H1 (cell line): ENCODE measurements at regions not wholly inside any gene's neighbourhood (a gene's known extent, or its start where the extent isn't known, plus 50 kb on each side); places are given as distances from the start of the nearest gene placed in this dataset.

Experiments
- CTCF ChIA-PET: fragments of 300-600 bp; sonication (Branson Sonifier 250); formaldehyde crosslinking; loops from one replicate; lab custom pipeline; 2021; ENCODE audit not compliant: partially characterized antibody; lab: Charles Lee
- POLR2A ChIA-PET: fragments of 300-600 bp; sonication (Branson Sonifier 250); formaldehyde crosslinking; loops from one replicate; lab custom pipeline; 2021; ENCODE audit warnings: inconsistent platforms; ENCODE audit not compliant: partially characterized antibody; lab: Charles Lee
- DNase-seq, 2 experiments: peaks; one replicate each; pipeline versions ENCODE4 v3.0.0 to v3.0.0-alpha.2; 2010 to 2022; ENCODE audit warnings: low spot score in 2 of 2, low read depth in 1 of 2, mixed read lengths in 1 of 2
- FAIRE-seq: peaks from 2 replicates; lab custom pipeline; 2011; peaks lifted over from hg19 to GRCh38; lab: Jason Lieb, UNC
- H2AFZ ChIP-seq: 2 replicates; pipeline ENCODE4 v1.8.1; 2012; ENCODE audit warnings: low read length, inconsistent platforms
- H2AK5ac ChIP-seq: 2 replicates; pipeline ENCODE4 v1.6.1; 2013; ENCODE audit warnings: low read depth, low read length
- H2BK120ac ChIP-seq: replicated peaks from 2 replicates; pipeline ENCODE3; 2013; ENCODE audit warnings: low read depth, low read length, inconsistent platforms
- H2BK12ac ChIP-seq: 2 replicates; pipeline ENCODE4 v1.6.1; 2013; ENCODE audit warnings: low read depth, low read length
- H2BK15ac ChIP-seq: 2 replicates; pipeline ENCODE4 v1.6.1; 2013; ENCODE audit warnings: low read length
- H2BK20ac ChIP-seq: 2 replicates; pipeline ENCODE4 v1.6.1; 2013; ENCODE audit warnings: low read length
- H2BK5ac ChIP-seq: 2 replicates; pipeline ENCODE4 v1.6.1; 2013; ENCODE audit warnings: low read depth, low read length
- H3K14ac ChIP-seq: 2 replicates; pipeline ENCODE4 v1.6.1; 2013; ENCODE audit warnings: inconsistent platforms; ENCODE audit not compliant: insufficient read length
- H3K18ac ChIP-seq: 2 replicates; pipeline ENCODE4 v1.6.1; 2013; ENCODE audit warnings: low read length; ENCODE audit errors: extremely low read depth
- H3K23ac ChIP-seq: 2 replicates; pipeline ENCODE4 v1.6.1; 2013; ENCODE audit warnings: inconsistent platforms; ENCODE audit not compliant: insufficient read length
- H3K23me2 ChIP-seq: 2 replicates; pipeline ENCODE4 v1.6.1; 2013; ENCODE audit warnings: low read depth, low read length
- H3K27ac ChIP-seq: 2 replicates; pipeline ENCODE4 v1.6.1; 2011; ENCODE audit warnings: low read depth, low read length, inconsistent platforms
- H3K27me3 ChIP-seq, 4 experiments: replicated peaks in 1 of 4; 1 replicate in 1 of 4; 2 replicates in 3 of 4; pipeline versions ENCODE4 v1.6.1 to v1.8.1; 2011 to 2013; ENCODE audit warnings: low read length in 3 of 4, mild to moderate bottlenecking in 3 of 4, inconsistent platforms in 2 of 4, mixed read lengths in 2 of 4, moderate library complexity in 1 of 4; ENCODE audit not compliant: control insufficient read depth in 3 of 4, insufficient read depth in 3 of 4; ENCODE audit errors: extremely low read depth in 1 of 4
- H3K36me3 ChIP-seq, 4 experiments: 2 replicates each; pipeline versions ENCODE4 v1.6.1 to v1.8.1; 2011 to 2013; ENCODE audit warnings: mild to moderate bottlenecking in 4 of 4, low read length in 3 of 4, moderate library complexity in 2 of 4, control low read depth in 1 of 4, inconsistent platforms in 1 of 4; ENCODE audit not compliant: insufficient read depth in 4 of 4, control insufficient read depth in 2 of 4
- H3K4ac ChIP-seq: replicated peaks from 2 replicates; pipeline ENCODE3; 2013; ENCODE audit warnings: low read length, low read depth, mixed read lengths, inconsistent platforms; ENCODE audit not compliant: insufficient read length
- H3K4me1 ChIP-seq, 4 experiments: replicated peaks in 1 of 4; 1 replicate in 1 of 4; 2 replicates in 3 of 4; pipeline versions ENCODE4 v1.6.1 to v1.8.1; 2011 to 2013; ENCODE audit warnings: low read length in 3 of 4, inconsistent platforms in 2 of 4, mixed read lengths in 1 of 4; ENCODE audit not compliant: insufficient read depth in 4 of 4, control insufficient read depth in 3 of 4
- H3K4me2 ChIP-seq, 2 experiments: 2 replicates each; pipeline versions ENCODE4 v1.6.1 to v1.8.1; 2011 to 2013; ENCODE audit warnings: low read depth in 2 of 2, low read length in 2 of 2, control low read depth in 1 of 2, inconsistent platforms in 1 of 2, mild to moderate bottlenecking in 1 of 2; ENCODE audit not compliant: insufficient read depth in 1 of 2
- H3K4me3 ChIP-seq, 4 experiments: fragments of 200-600, 300-600 bp in 1 of 4; sonication (generic), shearing (Covaris generic), sonication (Bioruptor Twin) in 1 of 4; 2 replicates each; pipeline versions ENCODE4 v1.5.1 to v1.8.1; 2011 to 2016; ENCODE audit warnings: low read length in 4 of 4, low read depth in 3 of 4, control low read depth in 2 of 4, inconsistent platforms in 2 of 4, mild to moderate bottlenecking in 2 of 4, mixed read lengths in 1 of 4, moderate library complexity in 1 of 4; ENCODE audit not compliant: insufficient read depth in 2 of 4; ENCODE audit errors: extremely low read depth in 1 of 4
- H3K56ac ChIP-seq: replicated peaks from 2 replicates; pipeline ENCODE3; 2013; ENCODE audit warnings: low read depth, mild to moderate bottlenecking, mixed read lengths, low read length, inconsistent platforms; ENCODE audit not compliant: insufficient read length
- H3K79me1 ChIP-seq: 2 replicates; pipeline ENCODE4 v1.6.1; 2013; ENCODE audit warnings: low read depth, low read length, control low read depth
- H3K79me2 ChIP-seq, 2 experiments: 2 replicates each; pipeline versions ENCODE4 v1.6.1 to v1.8.1; 2012 to 2013; ENCODE audit warnings: low read length in 2 of 2, mild to moderate bottlenecking in 2 of 2, inconsistent platforms in 1 of 2; ENCODE audit not compliant: insufficient read depth in 2 of 2, control insufficient read depth in 1 of 2
- H3K9ac ChIP-seq, 4 experiments: replicated peaks in 1 of 4; 1 replicate in 1 of 4; 2 replicates in 3 of 4; pipeline versions ENCODE4 v1.6.1 to v1.8.1; 2011 to 2013; ENCODE audit warnings: low read depth in 3 of 4, low read length in 3 of 4, control low read depth in 2 of 4, mild to moderate bottlenecking in 2 of 4, moderate library complexity in 2 of 4, inconsistent platforms in 1 of 4; ENCODE audit errors: extremely low read depth in 1 of 4
- H3K9me3 ChIP-seq, 2 experiments: 2 replicates each; pipeline versions ENCODE4 v1.6.1 to v1.8.1; 2012 to 2013; ENCODE audit warnings: mild to moderate bottlenecking in 2 of 2, moderate library complexity in 2 of 2, control low read depth in 1 of 2, inconsistent platforms in 1 of 2, low read depth in 1 of 2, low read length in 1 of 2, mixed read lengths in 1 of 2; ENCODE audit not compliant: insufficient read depth in 2 of 2
- H4K20me1 ChIP-seq, 2 experiments: replicated peaks in 1 of 2; 2 replicates each; pipeline versions ENCODE3 to v1.8.1; 2011 to 2013; ENCODE audit warnings: inconsistent platforms in 2 of 2, low read length in 2 of 2, mild to moderate bottlenecking in 1 of 2; ENCODE audit not compliant: insufficient read depth in 2 of 2, control insufficient read depth in 1 of 2
- H4K5ac ChIP-seq: 2 replicates; pipeline ENCODE4 v1.6.1; 2013; ENCODE audit warnings: low read length, low read depth, mixed read lengths, inconsistent platforms; ENCODE audit not compliant: insufficient read length
- H4K8ac ChIP-seq: 2 replicates; pipeline ENCODE4 v1.8.0; 2013; ENCODE audit warnings: mild to moderate bottlenecking, moderate library complexity, low read length, inconsistent platforms; ENCODE audit not compliant: insufficient read depth; ENCODE audit errors: extremely low read depth
- H4K91ac ChIP-seq: replicated peaks from 2 replicates; pipeline ENCODE3; 2013; ENCODE audit warnings: low read length, mixed read lengths, inconsistent platforms; ENCODE audit not compliant: insufficient read length
- EZH2 ChIP-seq: fragments of 200-600 bp; sonication (generic); IDR thresholded peaks from 2 replicates; pipeline ENCODE4 v1.7.1; 2012; ENCODE audit warnings: low read depth, mild to moderate bottlenecking, moderate library complexity, low read length, inconsistent platforms; ENCODE audit not compliant: severe bottlenecking
- RFX5 ChIP-seq: IDR thresholded peaks from 2 replicates; pipeline ENCODE4 v1.6.1; 2011; ENCODE audit warnings: low read depth, low read length, improper control_type of control experiment, borderline replicate concordance
- WGBS, 2 experiments: shearing (Covaris generic) in 1 of 2; methylation state at CpG; one replicate each; pipeline versions ENCODE4 v1.1.6 to v1.1.7; 2013 to 2015; ENCODE audit warnings: low lambda C conversion rate in 2 of 2, mixed read lengths in 2 of 2, inconsistent platforms in 1 of 2, low coverage in 1 of 2, missing lambda C conversion rate in 1 of 2; ENCODE audit not compliant: insufficient replicate concordance in 2 of 2, insufficient coverage in 1 of 2, insufficient read length in 1 of 2; ENCODE audit errors: extremely low coverage in 1 of 2, missing lambda C conversion rate in 1 of 2; 5-methylcytosine and 5-hydroxymethylcytosine counted together

DNA sequence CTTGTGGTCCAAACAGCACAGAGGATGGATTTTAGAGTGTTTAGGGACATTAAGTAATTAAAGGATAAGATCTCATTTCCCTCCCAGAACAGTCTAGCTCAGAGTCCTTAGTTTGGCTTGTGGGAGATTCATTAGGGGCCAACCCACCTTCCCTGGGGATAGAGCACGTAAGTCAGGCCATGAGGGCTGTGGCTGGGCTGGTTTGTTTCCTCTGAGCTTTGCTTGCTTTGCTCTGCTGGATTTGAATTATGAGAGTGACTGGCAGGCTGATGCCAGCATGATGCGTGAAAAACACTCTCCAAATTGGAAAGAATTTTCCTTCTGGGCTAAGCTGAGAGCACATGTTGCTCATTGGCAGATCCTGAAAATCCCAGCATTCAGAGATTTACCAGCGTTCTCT is 84.7 kb upstream of the HEPHL1 start:
- no peak overlapping the region for H3K18ac ChIP-seq
- no peak overlapping the region for H3K27ac ChIP-seq
- no peak overlapping the region for H2BK12ac ChIP-seq
- no peak overlapping the region for H2AK5ac ChIP-seq
- no peaks in the 10 kb centered on the region for H3K79me1 ChIP-seq
- no peak overlapping the region for H3K4me3 ChIP-seq
- H2AFZ ChIP-seq, result peak overlapping the region; percentile 89
- no peaks in the 10 kb centered on the region for H4K20me1 ChIP-seq
- H3K4ac ChIP-seq, result no peak overlapping the region
- CTCF ChIA-PET, result interaction anchor here (1.1 to 2.2 kb wide), 3 partner anchors 15 to 235 kb away, joined by 3 to 16 read pairs (median 3); no protein-coding TSS in a partner anchor
- no peak overlapping the region for H3K56ac ChIP-seq
- H2BK15ac ChIP-seq, result no peak overlapping the region
- no peaks in the 10 kb centered on the region for H3K9me3 ChIP-seq
- H3K23me2 ChIP-seq, result no peaks in the 10 kb centered on the region
- 73% methylated on average over 3 of the region's 3 CpGs; no CpG with 5 or more reads in 1 of the 2 experiments for WGBS, 2 experiments
- POLR2A ChIA-PET, result no interaction called here
- no peak overlapping the region for H2BK5ac ChIP-seq
- H3K9ac ChIP-seq, result no peak overlapping the region
- no peak overlapping the region for H3K23ac ChIP-seq
- FAIRE-seq (no peak), DNase-seq (no peak)
- no peak overlapping the region; the same call in 1 of the 2 replicates for H4K8ac ChIP-seq
- H3K4me1 ChIP-seq, result no peaks in the 10 kb centered on the region
- H3K79me2 ChIP-seq, result no peaks in the 10 kb centered on the region
- no peak overlapping the region for H3K4me2 ChIP-seq
- H2BK120ac ChIP-seq, result no peak overlapping the region
- no peak overlapping the region for H2BK20ac ChIP-seq
- H3K14ac ChIP-seq, result no peak overlapping the region
- H3K36me3 ChIP-seq, result no peaks in the 10 kb centered on the region
- H3K27me3 ChIP-seq, result no peaks in the 10 kb centered on the region
- TF ChIP-seq EZH2 (no peak), RFX5 (no peak)
- H4K91ac ChIP-seq, result no peak overlapping the region
- no peak overlapping the region for H4K5ac ChIP-seq
